Duodenal mucosa (tissue), 2 donors: ENCODE measurements at regions not wholly inside any gene's neighbourhood (a gene's known extent, or its start where the extent isn't known, plus 50 kb on each side); places are given as distances from the start of the nearest gene placed in this dataset.

Experiments
- H3K27ac ChIP-seq: one replicate; pipeline ENCODE4 v1.7.0; 2013; ENCODE audit warnings: low read depth, low read length
- H3K27me3 ChIP-seq, 2 donors: one replicate each; pipeline ENCODE4 v1.7.0; 2013; ENCODE audit warnings: low read length in 2 of 2, control low read depth in 1 of 2; ENCODE audit not compliant: insufficient read depth in 2 of 2, control insufficient read depth in 1 of 2
- H3K36me3 ChIP-seq, 2 donors: one replicate each; pipeline ENCODE4 v1.7.0; 2013; ENCODE audit warnings: low read length in 2 of 2, control low read depth in 1 of 2; ENCODE audit not compliant: insufficient read depth in 2 of 2, control insufficient read depth in 1 of 2
- H3K4me1 ChIP-seq, 2 donors: one replicate each; pipeline ENCODE4 v1.7.0; 2013; ENCODE audit warnings: low read length in 2 of 2, control low read depth in 1 of 2; ENCODE audit not compliant: insufficient read depth in 2 of 2, control insufficient read depth in 1 of 2
- H3K4me3 ChIP-seq, 2 donors: one replicate each; pipeline ENCODE4 v1.7.0; 2013; ENCODE audit warnings: low read length in 2 of 2, low read depth in 1 of 2
- H3K9ac ChIP-seq, 2 donors: one replicate each; pipeline ENCODE4 v1.7.0; 2013; ENCODE audit warnings: low read length in 2 of 2, low read depth in 1 of 2
- H3K9me3 ChIP-seq, 2 donors: one replicate each; pipeline ENCODE4 v1.7.0; 2013; ENCODE audit warnings: low read length in 2 of 2, control low read depth in 1 of 2; ENCODE audit not compliant: control insufficient read depth in 1 of 2

- Histone ChIP-seq H3K4me1 (no peaks in the 10 kb centered on the region), H3K36me3 (no peaks in the 10 kb centered on the region), H3K27ac (no peak overlapping the region), H3K27me3 (no peaks in the 10 kb centered on the region), H3K9me3 (no peaks in the 10 kb centered on the region), H3K9ac (no peak overlapping the region), H3K4me3 (no peak overlapping the region)
Observed at GRCh38 chr9:18043978-18044377, 430.0 kb upstream of the ADAMTSL1 start.

GRCh38 chr9:18045326-18045725, 428.6 kb upstream of the ADAMTSL1 start:
- H3K27ac ChIP-seq, result no peak overlapping the region

GRCh38 chr9:18046068-18046467, 427.9 kb upstream of the ADAMTSL1 start:
- Histone ChIP-seq H3K27ac (no peak overlapping the region), H3K27me3 (no peaks in the 10 kb centered on the region), H3K9me3 (no peaks in the 10 kb centered on the region), H3K4me1 (no peaks in the 10 kb centered on the region), H3K36me3 (no peaks in the 10 kb centered on the region), H3K4me3 (no peak overlapping the region), H3K9ac (no peak overlapping the region)

More at GRCh38 chr9:18045326-18045725, 428.6 kb upstream of the ADAMTSL1 start:
- Histone ChIP-seq H3K9me3 (no peaks in the 10 kb centered on the region), H3K4me1 (no peaks in the 10 kb centered on the region), H3K4me3 (no peak overlapping the region), H3K9ac (no peak overlapping the region), H3K27me3 (no peaks in the 10 kb centered on the region), H3K36me3 (no peaks in the 10 kb centered on the region)

- H3K9me3 ChIP-seq, result no peaks in the 10 kb centered on the region
- H3K27me3 ChIP-seq, result no peaks in the 10 kb centered on the region
- no peak overlapping the region for H3K9ac ChIP-seq
- H3K36me3 ChIP-seq, result no peaks in the 10 kb centered on the region
- no peak overlapping the region for H3K4me3 ChIP-seq
- H3K4me1 ChIP-seq, result no peaks in the 10 kb centered on the region
- no peak overlapping the region for H3K27ac ChIP-seq
Observed at GRCh38 chr9:18051638-18052037, 422.3 kb upstream of the ADAMTSL1 start.

- Histone ChIP-seq H3K4me3 (no peak overlapping the region), H3K9me3 (no peaks in the 10 kb centered on the region), H3K4me1 (no peaks in the 10 kb centered on the region), H3K9ac (no peak overlapping the region), H3K27me3 (no peaks in the 10 kb centered on the region), H3K36me3 (no peaks in the 10 kb centered on the region), H3K27ac (no peak overlapping the region)
Observed at GRCh38 chr9:18052060-18052459, 421.9 kb upstream of the ADAMTSL1 start.

- no peak overlapping the region for H3K9ac ChIP-seq
- H3K27me3 ChIP-seq, result peaks cover 3% of the 10 kb centered on the region in 2 donors
- H3K27ac ChIP-seq, result no peak overlapping the region
- H3K36me3 ChIP-seq, result no peaks in the 10 kb centered on the region
- H3K4me1 ChIP-seq, result peaks cover 0 to 26% of the 10 kb centered on the region in 2 donors
- no peaks in the 10 kb centered on the region for H3K9me3 ChIP-seq
- H3K4me3 ChIP-seq, result no peak overlapping the region
Observed at GRCh38 chr9:18056269-18056992, 417.5 kb upstream of the ADAMTSL1 start.

- H3K9me3 ChIP-seq, result no peaks in the 10 kb centered on the region
- H3K4me1 ChIP-seq, result peaks cover 0 to 30% of the 10 kb centered on the region in 2 donors
- no peak overlapping the region for H3K4me3 ChIP-seq
- H3K27ac ChIP-seq, result no peak overlapping the region
- H3K9ac ChIP-seq, result no peak overlapping the region
- peaks cover 3% of the 10 kb centered on the region in 2 donors for H3K27me3 ChIP-seq
- H3K36me3 ChIP-seq, result no peaks in the 10 kb centered on the region
Observed at GRCh38 chr9:18056993-18057369, 417.0 kb upstream of the ADAMTSL1 start.

- H3K36me3 ChIP-seq, result no peaks in the 10 kb centered on the region
- peaks cover 3% of the 10 kb centered on the region in 2 donors for H3K27me3 ChIP-seq
- peaks cover 0 to 30% of the 10 kb centered on the region in 2 donors for H3K4me1 ChIP-seq
- peak overlapping the region in 1 of 2 donors; percentile 38 for H3K4me3 ChIP-seq
- no peak overlapping the region for H3K27ac ChIP-seq
- H3K9me3 ChIP-seq, result no peaks in the 10 kb centered on the region
- H3K9ac ChIP-seq, result no peak overlapping the region
Observed at GRCh38 chr9:18058564-18059442, 415.1 kb upstream of the ADAMTSL1 start.

GRCh38 chr9:18059447-18059846, 414.5 kb upstream of the ADAMTSL1 start:
- H3K27ac ChIP-seq, result no peak overlapping the region
- no peaks in the 10 kb centered on the region for H3K9me3 ChIP-seq

GRCh38 chr9:18060269-18060934, 413.6 kb upstream of the ADAMTSL1 start:
- no peak overlapping the region for H3K4me3 ChIP-seq
- H3K36me3 ChIP-seq, result no peaks in the 10 kb centered on the region
- H3K9ac ChIP-seq, result no peak overlapping the region
- H3K27me3 ChIP-seq, result peaks cover 3% of the 10 kb centered on the region in 2 donors
- H3K9me3 ChIP-seq, result no peaks in the 10 kb centered on the region
- no peak overlapping the region for H3K27ac ChIP-seq
- peaks cover 0 to 30% of the 10 kb centered on the region in 2 donors for H3K4me1 ChIP-seq

More at GRCh38 chr9:18059447-18059846, 414.5 kb upstream of the ADAMTSL1 start:
- H3K27me3 ChIP-seq, result peaks cover 3% of the 10 kb centered on the region in 2 donors
- no peaks in the 10 kb centered on the region for H3K36me3 ChIP-seq
- H3K9ac ChIP-seq, result no peak overlapping the region
- H3K4me1 ChIP-seq, result peaks cover 0 to 30% of the 10 kb centered on the region in 2 donors
- no peak overlapping the region for H3K4me3 ChIP-seq
